GM19467 (cell line): ENCODE measurements at regions not wholly inside any gene's neighbourhood (a gene's known extent, or its start where the extent isn't known, plus 50 kb on each side); places are given as distances from the start of the nearest gene placed in this dataset.
"Not testable (repeated sequence)": the region's sequence is repeated elsewhere in the genome, so short reads cannot be mapped to it uniquely, and the experiment has no call there.

Experiments
- ATAC-seq: cut with Tn5 transposase; IDR thresholded peaks from one replicate; pipeline ENCODE4 v1.9.1; 2021; ENCODE audit warnings: mild to moderate bottlenecking, moderate library complexity; ENCODE audit not compliant: unreplicated experiment

- ATAC-seq: no peak
Observed at GRCh38 chr10:131363416-131363815, 51.9 kb upstream of the TCERG1L start.

DNA sequence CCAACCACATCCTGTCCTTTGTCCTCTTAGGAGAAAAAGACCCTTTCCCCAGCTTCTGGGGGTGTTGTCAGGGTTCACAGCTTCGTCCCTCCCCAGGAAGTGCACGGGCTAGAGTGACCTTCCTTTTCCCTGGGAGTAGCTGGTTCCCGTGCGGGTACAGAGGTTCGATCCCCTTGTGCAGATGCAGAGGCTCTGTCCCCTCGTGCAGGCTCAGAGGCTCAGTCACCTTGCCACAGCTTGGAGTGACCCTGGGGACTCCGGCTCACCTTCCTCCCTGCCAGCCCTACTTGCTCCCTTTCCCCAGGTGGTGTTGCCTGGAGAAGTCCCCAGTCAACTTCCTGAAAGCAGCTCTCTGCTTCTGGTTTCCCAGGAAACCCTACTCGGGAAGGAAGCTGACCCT, 60.0 kb upstream of the TCERG1L start:
- no peak for ATAC-seq

- no peak for ATAC-seq
Observed at GRCh38 chr10:131381576-131381975, 70.1 kb upstream of the TCERG1L start.

GRCh38 chr10:131385161-131385872, 73.8 kb upstream of the TCERG1L start:
- not testable (repeated sequence) for ATAC-seq

GRCh38 chr10:131387018-131387529, 75.6 kb upstream of the TCERG1L start:
- no peak for ATAC-seq

DNA sequence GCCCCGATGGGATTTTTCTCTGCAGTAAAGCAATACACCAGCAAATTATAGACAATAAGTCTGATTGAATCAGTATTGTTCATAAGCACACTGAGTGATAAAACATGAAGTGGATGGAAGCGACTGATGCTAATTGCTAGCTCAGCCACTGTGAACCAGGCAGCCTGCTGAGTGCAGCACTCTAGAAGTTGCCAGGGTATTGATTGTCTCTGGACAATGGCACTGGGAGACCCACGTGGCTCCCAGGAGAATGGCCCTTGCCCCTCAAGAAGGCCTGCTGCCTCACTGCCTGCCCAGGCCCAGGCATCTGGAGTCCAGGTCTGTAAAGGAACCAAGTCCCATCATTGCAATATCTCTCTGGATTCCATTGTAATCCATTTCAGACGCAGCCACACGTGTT, 80.4 kb upstream of the TCERG1L start:
- ATAC-seq: no peak

DNA sequence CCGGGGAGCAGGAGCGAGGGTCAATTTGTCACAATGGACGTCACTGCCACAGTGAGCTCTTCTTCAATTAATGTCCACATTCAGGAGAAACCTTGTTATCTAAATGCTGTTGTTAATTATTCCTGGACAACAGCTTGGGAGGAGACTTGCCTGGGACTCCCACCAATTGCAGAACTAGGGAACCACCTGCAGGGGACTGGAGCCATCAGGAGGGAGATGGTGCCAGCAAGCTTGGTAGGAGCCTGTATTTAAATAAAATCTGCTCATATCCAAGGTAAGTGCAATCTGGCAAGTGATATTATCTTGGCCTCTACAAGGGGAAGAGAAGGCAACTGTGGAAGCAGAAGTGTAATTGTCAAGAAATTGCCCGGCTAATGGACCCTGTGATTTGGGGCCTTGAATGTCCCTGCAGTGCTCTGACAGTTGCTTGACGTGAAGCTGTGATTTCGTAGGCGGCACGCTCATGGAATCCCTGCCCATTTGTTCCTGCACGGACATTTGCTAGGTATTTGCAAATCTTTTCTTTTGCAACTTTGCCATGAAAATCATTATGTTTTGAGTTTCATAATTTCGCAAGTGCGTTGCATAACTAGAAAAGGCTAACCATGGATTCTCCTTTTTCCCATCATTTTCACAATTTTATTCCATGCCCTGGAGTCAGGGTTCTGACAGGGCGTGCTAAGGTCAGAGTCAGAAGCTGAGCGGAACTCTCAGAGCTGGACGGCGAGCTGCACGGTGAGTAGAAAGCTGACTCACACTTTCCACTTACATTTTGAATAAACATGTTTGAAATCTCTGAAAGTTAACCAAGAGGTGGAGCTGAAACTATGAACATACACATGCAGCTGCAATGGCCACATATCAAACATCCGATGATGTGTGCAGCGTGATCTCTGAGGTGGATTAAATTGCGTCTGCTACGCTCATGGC, 84.9 kb upstream of the TCERG1L start:
- ATAC-seq: no peak

DNA sequence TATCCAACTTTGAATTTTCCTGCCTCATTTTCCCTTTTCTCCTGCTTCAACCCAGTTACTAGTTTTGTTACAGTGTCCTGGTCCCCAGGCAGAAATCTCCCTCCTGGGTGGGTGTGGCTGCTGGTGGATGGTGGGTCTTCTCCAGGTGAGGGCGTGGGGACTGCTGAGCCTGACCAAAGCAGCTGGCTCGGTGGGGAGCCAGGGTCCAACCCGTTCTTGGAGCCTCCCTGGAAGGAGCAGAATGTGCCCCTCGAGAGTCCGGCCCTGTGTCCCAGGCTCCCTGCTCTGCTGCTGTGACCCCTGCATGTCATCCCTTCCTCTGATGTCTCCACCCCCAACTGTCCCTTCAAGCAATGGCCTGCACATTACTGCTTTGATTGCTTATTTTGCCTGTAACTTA, 86.6 kb upstream of the TCERG1L start:
- no peak for ATAC-seq

DNA sequence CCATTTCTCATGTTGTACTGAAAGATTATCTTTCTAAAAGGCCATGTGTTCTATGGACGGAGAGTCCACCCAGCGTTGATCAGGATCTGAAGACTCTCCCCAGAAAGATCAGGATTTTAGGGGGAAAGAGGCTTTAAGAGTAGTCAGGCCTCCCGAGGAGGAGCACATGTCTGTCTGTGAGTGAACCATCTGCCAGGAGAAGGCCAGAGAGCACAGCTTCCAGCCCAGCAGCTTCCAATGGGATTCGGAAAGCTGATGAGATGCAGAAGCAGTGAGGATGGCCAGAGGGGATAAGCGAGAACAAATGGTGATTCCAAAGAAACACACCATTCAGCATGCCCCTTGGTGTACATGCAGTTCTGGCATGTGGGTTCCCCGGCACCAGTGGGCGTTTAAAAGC, 88.5 kb upstream of the TCERG1L start:
- ATAC-seq: no peak

DNA sequence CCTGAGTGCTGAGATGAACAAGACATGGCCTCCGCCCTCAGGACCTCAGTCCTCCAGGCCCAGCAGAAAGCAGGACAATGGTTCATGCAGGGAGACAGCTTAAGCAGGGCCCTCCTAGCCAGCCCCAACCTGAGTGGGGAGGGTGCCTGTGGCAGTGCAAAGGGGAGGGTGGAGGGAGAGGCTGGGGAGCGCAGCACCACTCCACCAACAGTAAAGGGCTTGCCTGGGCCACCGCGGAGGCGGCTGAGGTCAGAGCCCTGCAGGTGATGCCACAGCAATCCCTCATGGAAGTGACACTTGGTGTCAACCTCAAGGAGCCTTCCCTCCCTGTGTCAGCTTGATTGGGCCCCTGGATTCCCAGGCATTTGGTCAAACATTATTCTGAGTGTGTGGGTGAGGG, 89.0 kb upstream of the TCERG1L start:
- ATAC-seq: no peak

DNA sequence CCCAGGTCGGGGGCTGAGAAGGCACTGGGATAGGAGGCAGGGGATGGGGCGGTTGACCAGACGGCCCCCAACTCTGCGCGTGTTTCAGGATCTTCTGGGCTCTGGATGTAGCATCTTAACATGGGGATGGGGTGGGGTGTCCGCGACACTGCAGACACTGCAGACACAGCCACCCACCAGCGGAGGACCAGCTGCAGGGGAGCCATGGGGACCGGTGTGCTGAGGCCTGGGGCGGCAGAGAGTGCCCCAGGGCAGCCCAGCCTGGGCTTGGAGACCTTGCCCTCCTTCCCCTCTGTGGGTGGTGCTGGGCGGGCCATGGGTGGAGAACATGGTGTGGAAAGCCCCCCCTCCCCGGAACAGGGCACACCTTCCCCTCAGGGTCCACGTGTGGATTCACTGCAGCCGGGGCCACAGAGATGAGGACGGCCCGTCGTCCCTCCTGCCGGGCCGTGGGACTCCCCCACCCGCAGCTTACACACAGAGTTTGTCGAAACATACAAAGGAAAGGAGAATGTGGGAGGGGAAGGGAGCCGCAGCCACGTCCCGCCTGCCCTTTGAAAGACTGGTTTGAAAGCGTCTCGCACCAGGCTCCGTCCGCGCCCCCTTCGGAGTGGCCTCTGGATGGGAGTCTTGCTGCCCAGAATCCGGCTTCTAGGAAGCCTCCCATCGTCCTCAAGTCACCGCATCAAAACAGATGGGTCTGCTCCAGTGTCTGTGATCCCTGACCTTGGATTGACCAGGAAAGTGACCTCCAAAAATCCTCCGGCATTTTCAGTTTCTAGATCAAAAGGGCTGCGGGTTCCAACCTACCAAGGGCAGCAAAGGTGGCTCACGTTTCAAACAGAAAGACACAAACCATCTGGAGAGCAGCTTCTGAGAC, 91.5 kb upstream of the TCERG1L start:
- ATAC-seq: no peak

- no peak for ATAC-seq
Observed at GRCh38 chr10:131403936-131404335, 92.4 kb upstream of the TCERG1L start.

GRCh38 chr10:131404886-131405285, 93.4 kb upstream of the TCERG1L start:
- ATAC-seq: no peak

DNA sequence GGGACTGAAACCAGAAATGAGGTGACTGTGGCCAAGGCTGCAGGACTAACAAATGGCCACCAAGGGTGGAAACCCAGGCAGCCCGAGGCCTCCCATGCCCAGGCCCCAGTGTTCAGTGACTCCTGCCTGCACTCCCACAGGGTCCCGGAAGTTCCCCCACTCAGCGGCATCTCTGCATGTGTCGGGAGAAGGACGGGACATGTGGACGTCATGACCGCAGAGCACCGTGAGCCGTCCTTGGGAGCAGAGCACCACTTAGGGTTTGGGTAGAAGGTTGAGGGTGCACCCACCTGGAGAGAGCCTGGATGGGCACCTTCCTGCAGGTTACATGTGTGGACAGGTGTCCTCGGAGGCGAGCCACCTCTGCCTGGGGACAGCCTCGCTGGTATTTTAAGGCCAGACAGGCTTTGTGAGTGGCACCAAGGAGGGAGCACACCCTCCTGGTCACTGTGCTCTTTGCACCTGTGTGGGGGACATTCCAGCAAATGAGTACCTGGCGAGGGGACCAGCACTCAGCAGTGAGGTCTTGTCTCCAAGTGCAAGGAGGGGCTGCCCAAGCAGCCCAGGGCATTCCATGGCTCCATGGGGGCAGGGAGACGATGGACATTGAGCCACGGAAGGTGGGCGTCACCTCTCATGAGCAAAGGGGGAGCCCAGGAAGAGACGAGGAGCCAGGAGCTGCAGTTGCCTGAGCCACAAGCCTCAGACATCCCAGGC, 95.3 kb upstream of the TCERG1L start:
- no peak for ATAC-seq

DNA sequence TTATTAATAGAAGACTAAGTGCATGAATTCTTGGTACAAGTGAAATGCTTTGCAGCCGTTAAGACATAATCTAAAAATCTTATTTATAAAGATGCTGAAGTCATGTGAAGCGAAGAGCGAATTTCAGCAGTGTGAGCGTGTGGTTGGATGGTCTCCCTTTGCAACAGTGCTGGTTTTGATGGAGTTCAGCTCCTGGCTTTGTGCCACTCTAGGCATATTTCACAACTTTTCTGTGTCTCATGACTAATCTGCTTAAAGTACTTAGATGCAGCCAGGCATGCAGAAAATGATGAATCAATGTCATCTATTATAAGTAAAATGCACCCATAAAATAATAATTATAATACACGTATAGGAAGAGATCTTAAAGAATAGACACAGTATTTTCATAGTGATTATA, 107.2 kb upstream of the TCERG1L start:
- ATAC-seq: no peak

DNA sequence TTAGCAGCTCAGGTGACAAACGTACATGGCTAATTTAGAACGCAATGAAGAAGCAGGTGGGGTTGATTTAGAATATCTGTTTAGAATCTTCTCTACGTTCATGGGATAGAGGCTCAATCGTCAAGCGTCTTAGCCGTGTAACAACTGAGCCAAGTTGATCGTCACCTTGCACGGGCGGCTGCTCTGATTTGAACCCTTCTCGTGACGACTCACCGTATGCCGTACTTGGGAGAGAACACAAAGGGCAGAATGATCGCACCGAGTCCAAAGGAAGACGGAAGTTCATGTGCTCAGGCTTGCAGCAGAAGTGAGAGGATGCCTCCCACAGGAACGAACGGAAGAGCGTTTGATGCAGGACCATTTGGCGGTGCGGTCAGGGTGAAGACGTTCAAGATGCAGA, 108.3 kb upstream of the TCERG1L start:
- ATAC-seq: no peak

DNA sequence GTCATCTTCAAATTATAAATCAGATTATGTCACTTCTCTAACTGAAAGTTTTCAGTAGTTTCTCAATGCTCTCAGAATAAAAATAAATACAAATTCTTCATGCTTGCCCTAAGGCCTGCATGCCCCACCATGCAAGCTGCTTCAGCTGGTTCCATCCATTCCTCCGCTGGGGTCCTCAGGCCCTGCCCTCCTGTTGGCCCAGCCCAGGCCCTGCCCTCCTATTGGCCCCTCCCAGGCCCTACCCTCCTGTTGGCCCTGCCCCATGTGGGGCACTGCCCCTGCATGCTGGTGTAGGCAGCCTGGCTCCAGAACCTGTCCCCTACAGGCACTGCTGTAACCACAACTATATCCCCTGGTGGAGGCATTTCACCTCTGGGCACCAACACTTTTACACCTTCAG, 109.3 kb upstream of the TCERG1L start:
- ATAC-seq: no peak

DNA sequence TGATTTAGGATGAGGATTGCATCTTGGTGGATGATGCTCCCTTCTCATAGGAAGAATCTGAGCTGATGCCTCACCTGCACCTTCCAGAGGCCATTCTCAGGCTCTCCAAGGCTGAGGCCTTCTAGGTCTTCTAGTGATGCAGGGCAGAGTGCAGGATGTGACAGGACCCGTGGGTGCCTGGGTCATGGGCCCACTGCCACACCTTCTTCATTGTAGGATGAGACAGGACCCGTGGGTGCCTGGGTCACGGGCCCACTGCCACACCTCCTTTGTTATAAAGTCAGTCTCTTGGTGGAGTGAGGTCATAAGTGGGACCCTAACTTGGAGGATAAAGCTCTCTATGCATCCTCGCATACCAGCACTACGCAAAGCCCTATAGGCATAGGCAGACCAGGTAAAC, 109.9 kb upstream of the TCERG1L start:
- no peak for ATAC-seq

GRCh38 chr10:131422731-131423130, 111.2 kb upstream of the TCERG1L start:
- no peak for ATAC-seq

GRCh38 chr10:131424053-131424452, 112.5 kb upstream of the TCERG1L start:
- ATAC-seq: no peak
